Ishikawa (cell line): ENCODE measurements at regions not wholly inside any gene's neighbourhood (a gene's known extent, or its start where the extent isn't known, plus 50 kb on each side); places are given as distances from the start of the nearest gene placed in this dataset.

Source experiments
- CEBPB ChIP-seq: IDR thresholded peaks from 2 replicates; pipeline ENCODE4 v1.6.1; 2012
- CREB1 ChIP-seq: IDR thresholded peaks from 2 replicates; pipeline ENCODE4 v1.6.1; 2012; ENCODE audit warnings: low read depth
- EGR1 ChIP-seq: IDR thresholded peaks from 2 replicates; pipeline ENCODE4 v1.6.1; 2012
- EP300 ChIP-seq: IDR thresholded peaks from 2 replicates; pipeline ENCODE4 v1.6.1; 2012; ENCODE audit warnings: borderline replicate concordance
- FOXM1 ChIP-seq: IDR thresholded peaks from 2 replicates; pipeline ENCODE4 v1.6.1; 2012; ENCODE audit warnings: low read depth, borderline replicate concordance
- MAX ChIP-seq: IDR thresholded peaks from 2 replicates; pipeline ENCODE4 v1.6.1; 2012
- NFIC ChIP-seq: IDR thresholded peaks from 2 replicates; pipeline ENCODE4 v1.6.1; 2012
- RAD21 ChIP-seq: IDR thresholded peaks from 2 replicates; pipeline ENCODE4 v1.6.1; 2012; ENCODE audit warnings: low read depth
- TAF1 ChIP-seq: IDR thresholded peaks from 2 replicates; pipeline ENCODE4 v1.6.1; 2012; ENCODE audit warnings: low read depth, mild to moderate bottlenecking
- TCF12 ChIP-seq: IDR thresholded peaks from 2 replicates; pipeline ENCODE4 v1.6.1; 2012; ENCODE audit warnings: low read depth
- TEAD4 ChIP-seq: IDR thresholded peaks from 2 replicates; pipeline ENCODE4 v1.6.1; 2012
- YY1 ChIP-seq: IDR thresholded peaks from 2 replicates; pipeline ENCODE4 v1.6.1; 2012; ENCODE audit warnings: low read depth
- ZBTB7A ChIP-seq: IDR thresholded peaks from 2 replicates; pipeline ENCODE4 v1.6.1; 2012; ENCODE audit warnings: low read depth
- TF ChIP-seq, protein P1 (sequence below): IDR thresholded peaks from 2 replicates; pipeline ENCODE4 v1.6.1; 2012; ENCODE audit warnings: low read depth, mild to moderate bottlenecking
- TF ChIP-seq, protein P2 (sequence below): IDR thresholded peaks from 2 replicates; pipeline ENCODE4 v1.6.1; 2012

DNA sequence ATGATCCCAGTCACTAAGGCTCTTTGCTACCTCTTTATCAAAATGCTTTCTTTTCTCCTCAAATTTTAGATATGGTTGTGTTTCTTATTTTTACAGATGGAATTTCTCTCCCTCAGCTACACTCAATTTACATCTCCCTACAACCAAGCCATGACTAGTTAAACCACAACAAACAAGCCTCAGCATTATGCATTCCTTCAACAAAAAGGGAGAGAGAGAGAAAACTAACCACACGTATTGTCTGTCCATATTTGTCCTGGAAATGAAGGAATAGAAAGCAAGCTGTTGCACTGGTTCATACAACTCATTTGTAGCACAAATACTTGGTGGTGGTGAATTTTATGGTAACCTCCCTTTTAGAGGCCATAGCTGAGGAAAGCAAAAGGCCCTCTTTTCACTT, 286.4 kb downstream of the AHR start:
- TF ChIP-seq TAF1 (no peak), YY1 (no peak), TCF12 (no peak), EP300 (no peak), NFIC (no peak)
- TF ChIP-seq, protein P1, sequence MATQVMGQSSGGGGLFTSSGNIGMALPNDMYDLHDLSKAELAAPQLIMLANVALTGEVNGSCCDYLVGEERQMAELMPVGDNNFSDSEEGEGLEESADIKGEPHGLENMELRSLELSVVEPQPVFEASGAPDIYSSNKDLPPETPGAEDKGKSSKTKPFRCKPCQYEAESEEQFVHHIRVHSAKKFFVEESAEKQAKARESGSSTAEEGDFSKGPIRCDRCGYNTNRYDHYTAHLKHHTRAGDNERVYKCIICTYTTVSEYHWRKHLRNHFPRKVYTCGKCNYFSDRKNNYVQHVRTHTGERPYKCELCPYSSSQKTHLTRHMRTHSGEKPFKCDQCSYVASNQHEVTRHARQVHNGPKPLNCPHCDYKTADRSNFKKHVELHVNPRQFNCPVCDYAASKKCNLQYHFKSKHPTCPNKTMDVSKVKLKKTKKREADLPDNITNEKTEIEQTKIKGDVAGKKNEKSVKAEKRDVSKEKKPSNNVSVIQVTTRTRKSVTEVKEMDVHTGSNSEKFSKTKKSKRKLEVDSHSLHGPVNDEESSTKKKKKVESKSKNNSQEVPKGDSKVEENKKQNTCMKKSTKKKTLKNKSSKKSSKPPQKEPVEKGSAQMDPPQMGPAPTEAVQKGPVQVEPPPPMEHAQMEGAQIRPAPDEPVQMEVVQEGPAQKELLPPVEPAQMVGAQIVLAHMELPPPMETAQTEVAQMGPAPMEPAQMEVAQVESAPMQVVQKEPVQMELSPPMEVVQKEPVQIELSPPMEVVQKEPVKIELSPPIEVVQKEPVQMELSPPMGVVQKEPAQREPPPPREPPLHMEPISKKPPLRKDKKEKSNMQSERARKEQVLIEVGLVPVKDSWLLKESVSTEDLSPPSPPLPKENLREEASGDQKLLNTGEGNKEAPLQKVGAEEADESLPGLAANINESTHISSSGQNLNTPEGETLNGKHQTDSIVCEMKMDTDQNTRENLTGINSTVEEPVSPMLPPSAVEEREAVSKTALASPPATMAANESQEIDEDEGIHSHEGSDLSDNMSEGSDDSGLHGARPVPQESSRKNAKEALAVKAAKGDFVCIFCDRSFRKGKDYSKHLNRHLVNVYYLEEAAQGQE: no peak

DNA sequence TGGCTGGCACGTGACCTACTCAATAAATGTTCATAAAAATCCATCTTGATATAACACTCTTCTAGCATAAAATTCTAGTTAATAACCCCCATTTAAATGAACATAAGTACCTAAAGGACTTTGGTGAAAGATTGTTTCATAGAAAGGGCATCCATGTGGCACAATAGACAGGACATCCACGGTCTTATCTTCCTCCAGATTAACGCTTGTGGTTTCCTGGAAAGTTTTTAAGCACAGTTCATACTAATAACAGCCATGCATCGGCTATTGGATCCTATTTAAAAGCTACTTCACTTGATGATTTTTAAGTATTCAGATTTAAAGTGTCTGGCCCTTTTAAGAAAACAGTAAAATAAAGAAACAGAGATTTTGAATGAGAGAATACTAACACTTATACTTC, 288.3 kb downstream of the AHR start:
- no peak for TF ChIP-seq ZBTB7A
- no peak for TF ChIP-seq YY1
- no peak for TF ChIP-seq CEBPB
- no peak for TF ChIP-seq MAX
- no peak for TF ChIP-seq CREB1
- no peak for TF ChIP-seq EP300
- no peak for TF ChIP-seq TCF12
- no peak for TF ChIP-seq RAD21
- TF ChIP-seq, protein P1: no peak
- TF ChIP-seq NFIC: no peak

DNA sequence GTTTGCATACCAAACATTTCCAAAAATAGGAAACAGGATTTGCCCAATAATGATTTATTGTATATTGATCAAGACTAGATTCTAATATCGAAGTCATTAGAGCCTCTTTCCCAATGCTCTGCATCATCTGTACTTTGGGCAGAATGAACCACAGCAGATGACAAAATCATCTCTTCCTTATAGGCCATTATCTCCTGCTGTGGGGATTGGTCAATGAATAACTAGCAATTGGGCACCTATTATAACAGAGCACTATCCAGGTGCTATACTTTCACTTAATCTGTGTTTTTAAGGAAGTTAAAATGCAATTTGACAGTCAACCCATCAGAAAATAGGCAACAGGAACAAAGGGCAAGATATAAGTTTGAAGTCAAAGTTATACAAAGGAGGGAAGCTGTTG, 290.3 kb downstream of the AHR start:
- TF ChIP-seq TAF1: no peak
- no peak for TF ChIP-seq FOXM1
- TF ChIP-seq EGR1: no peak
- TF ChIP-seq CREB1: no peak
- no peak for TF ChIP-seq TCF12

GRCh38 chr7:17589671-17590070, 291.2 kb downstream of the AHR start:
- TF ChIP-seq CREB1 (no peak), TCF12 (no peak), ZBTB7A (no peak), RAD21 (no peak), EP300 (no peak), CEBPB (no peak), MAX (no peak), NFIC (no peak)
- TF ChIP-seq, protein P2, sequence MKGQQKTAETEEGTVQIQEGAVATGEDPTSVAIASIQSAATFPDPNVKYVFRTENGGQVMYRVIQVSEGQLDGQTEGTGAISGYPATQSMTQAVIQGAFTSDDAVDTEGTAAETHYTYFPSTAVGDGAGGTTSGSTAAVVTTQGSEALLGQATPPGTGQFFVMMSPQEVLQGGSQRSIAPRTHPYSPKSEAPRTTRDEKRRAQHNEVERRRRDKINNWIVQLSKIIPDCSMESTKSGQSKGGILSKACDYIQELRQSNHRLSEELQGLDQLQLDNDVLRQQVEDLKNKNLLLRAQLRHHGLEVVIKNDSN: no peak

GRCh38 chr7:17590221-17590620, 291.8 kb downstream of the AHR start:
- TF ChIP-seq ZBTB7A (no peak), TCF12 (no peak)

- TF ChIP-seq CREB1: no peak
- TF ChIP-seq YY1: no peak
- TF ChIP-seq ZBTB7A: no peak
- no peak for TF ChIP-seq TEAD4
Observed at GRCh38 chr7:17593819-17594419, 295.5 kb downstream of the AHR start.

DNA sequence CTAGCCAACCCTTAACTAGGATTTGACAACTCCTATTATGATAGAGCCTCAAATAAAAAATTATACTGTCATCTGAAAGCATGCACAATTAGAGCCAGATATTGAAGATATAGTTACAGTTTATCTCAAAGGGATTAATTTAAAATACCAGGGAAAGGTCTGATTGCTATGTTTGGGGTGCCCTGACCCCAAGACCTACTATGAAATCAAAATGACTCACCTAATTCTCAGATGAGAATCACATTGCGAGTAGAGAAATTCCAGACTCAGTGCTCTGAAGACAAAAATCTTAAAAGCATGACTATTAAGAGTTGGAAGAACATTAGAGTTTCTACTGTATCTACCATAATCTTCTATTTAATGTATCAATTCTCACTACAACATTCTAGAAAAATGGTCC, 297.1 kb downstream of the AHR start:
- TF ChIP-seq NFIC: no peak
- no peak for TF ChIP-seq CEBPB
- TF ChIP-seq YY1: no peak
- TF ChIP-seq, protein P1: no peak
- TF ChIP-seq, protein P2: no peak
- no peak for TF ChIP-seq TAF1
- TF ChIP-seq FOXM1: no peak
- no peak for TF ChIP-seq CREB1
- TF ChIP-seq RAD21: no peak
- no peak for TF ChIP-seq MAX
- no peak for TF ChIP-seq ZBTB7A
- TF ChIP-seq TCF12: no peak
- no peak for TF ChIP-seq TEAD4
- TF ChIP-seq EGR1: no peak
- TF ChIP-seq EP300: no peak
